NCI-H2171 (cell line): ENCODE measurements at regions not wholly inside any gene's neighbourhood (a gene's known extent, or its start where the extent isn't known, plus 50 kb on each side); places are given as distances from the start of the nearest gene placed in this dataset.
A peak's percentile ranks its signal among the peaks of the same experiment; 100 is the strongest.
"Not testable (repeated sequence)": the region's sequence is repeated elsewhere in the genome, so short reads cannot be mapped to it uniquely, and the experiment has no call there.

Source experiments
- DNase-seq: peaks from one replicate; lab custom pipeline; 2025; lab: John Stamatoyannopoulos, UW

- DNase-seq, result no peak
Measured at GRCh38 chr14:104399432-104400155, 180.0 kb upstream of the C14orf180 start.

GRCh38 chr14:104400355-104400754 lies 179.2 kb upstream of the C14orf180 start:
- DNase-seq, result no peak

GRCh38 chr14:104401785-104402184 lies 177.8 kb upstream of the C14orf180 start:
- no peak for DNase-seq

GRCh38 chr14:104402303-104402702 lies 177.3 kb upstream of the C14orf180 start:
- not testable (repeated sequence) for DNase-seq

- no peak for DNase-seq
Measured at GRCh38 chr14:104403421-104404220, 175.9 kb upstream of the C14orf180 start.

GRCh38 chr14:104404922-104405321 lies 174.6 kb upstream of the C14orf180 start:
- no peak for DNase-seq

- no peak for DNase-seq
Measured at GRCh38 chr14:104405360-104406226, 174.0 kb upstream of the C14orf180 start.

- DNase-seq, result no peak
Measured at GRCh38 chr14:104406831-104407230, 172.7 kb upstream of the C14orf180 start.

GRCh38 chr14:104416383-104416782 lies 163.2 kb upstream of the C14orf180 start:
- no peak for DNase-seq

- no peak for DNase-seq
Measured at GRCh38 chr14:104419865-104420505, 159.6 kb upstream of the C14orf180 start.

GRCh38 chr14:104420523-104420922 lies 159.0 kb upstream of the C14orf180 start:
- DNase-seq, result not testable (repeated sequence)

GRCh38 chr14:104420990-104421389 lies 158.6 kb upstream of the C14orf180 start:
- no peak for DNase-seq

- no peak for DNase-seq
Measured at GRCh38 chr14:104421401-104421821, 158.2 kb upstream of the C14orf180 start.

GRCh38 chr14:104421892-104422828 lies 157.4 kb upstream of the C14orf180 start:
- DNase-seq, result no peak

GRCh38 chr14:104422837-104423681 lies 156.5 kb upstream of the C14orf180 start:
- DNase-seq, result no peak

- no peak for DNase-seq
Measured at GRCh38 chr14:104423701-104424405, 155.7 kb upstream of the C14orf180 start.

GRCh38 chr14:104424406-104425072 lies 155.0 kb upstream of the C14orf180 start:
- peak; percentile 90 for DNase-seq

- no peak for DNase-seq
Measured at GRCh38 chr14:104425171-104425681, 154.3 kb upstream of the C14orf180 start.
